VCaP (cell line): ENCODE measurements at regions not wholly inside any gene's neighbourhood (a gene's known extent, or its start where the extent isn't known, plus 50 kb on each side); places are given as distances from the start of the nearest gene placed in this dataset.

Source experiments
- H3K27ac ChIP-seq: fragments of 450-650 bp; 2 replicates; pipeline ENCODE4 v1.5.1; 2017
- TF ChIP-seq, protein P1 (sequence below): fragments of 450-650 bp; conservative IDR thresholded peaks from 2 replicates; pipeline ENCODE4 v1.5.1; 2017; ENCODE audit warnings: mild to moderate bottlenecking, moderate library complexity

DNA sequence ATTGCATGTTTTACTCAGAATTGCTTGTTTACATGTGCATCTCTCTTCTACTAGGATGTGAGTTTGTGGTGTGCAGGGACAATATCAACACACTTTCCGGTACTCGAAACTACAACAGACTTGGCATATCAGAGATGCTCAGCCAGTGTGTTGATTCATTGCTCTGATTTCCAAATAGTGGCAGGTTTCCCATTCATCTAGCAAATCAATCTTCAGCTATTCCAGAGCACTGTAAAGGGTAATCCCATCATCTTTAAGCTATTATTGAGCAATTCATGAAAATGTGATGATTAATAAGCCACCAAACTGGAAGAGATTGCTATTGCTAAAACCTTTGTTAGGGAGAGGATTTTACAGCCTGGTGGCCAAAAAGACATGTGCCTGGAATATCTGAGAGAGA is 574.2 kb upstream of the CPEB2 start:
- TF ChIP-seq, protein P1, sequence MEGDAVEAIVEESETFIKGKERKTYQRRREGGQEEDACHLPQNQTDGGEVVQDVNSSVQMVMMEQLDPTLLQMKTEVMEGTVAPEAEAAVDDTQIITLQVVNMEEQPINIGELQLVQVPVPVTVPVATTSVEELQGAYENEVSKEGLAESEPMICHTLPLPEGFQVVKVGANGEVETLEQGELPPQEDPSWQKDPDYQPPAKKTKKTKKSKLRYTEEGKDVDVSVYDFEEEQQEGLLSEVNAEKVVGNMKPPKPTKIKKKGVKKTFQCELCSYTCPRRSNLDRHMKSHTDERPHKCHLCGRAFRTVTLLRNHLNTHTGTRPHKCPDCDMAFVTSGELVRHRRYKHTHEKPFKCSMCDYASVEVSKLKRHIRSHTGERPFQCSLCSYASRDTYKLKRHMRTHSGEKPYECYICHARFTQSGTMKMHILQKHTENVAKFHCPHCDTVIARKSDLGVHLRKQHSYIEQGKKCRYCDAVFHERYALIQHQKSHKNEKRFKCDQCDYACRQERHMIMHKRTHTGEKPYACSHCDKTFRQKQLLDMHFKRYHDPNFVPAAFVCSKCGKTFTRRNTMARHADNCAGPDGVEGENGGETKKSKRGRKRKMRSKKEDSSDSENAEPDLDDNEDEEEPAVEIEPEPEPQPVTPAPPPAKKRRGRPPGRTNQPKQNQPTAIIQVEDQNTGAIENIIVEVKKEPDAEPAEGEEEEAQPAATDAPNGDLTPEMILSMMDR = no peak
- H3K27ac ChIP-seq = no peak overlapping the region

DNA sequence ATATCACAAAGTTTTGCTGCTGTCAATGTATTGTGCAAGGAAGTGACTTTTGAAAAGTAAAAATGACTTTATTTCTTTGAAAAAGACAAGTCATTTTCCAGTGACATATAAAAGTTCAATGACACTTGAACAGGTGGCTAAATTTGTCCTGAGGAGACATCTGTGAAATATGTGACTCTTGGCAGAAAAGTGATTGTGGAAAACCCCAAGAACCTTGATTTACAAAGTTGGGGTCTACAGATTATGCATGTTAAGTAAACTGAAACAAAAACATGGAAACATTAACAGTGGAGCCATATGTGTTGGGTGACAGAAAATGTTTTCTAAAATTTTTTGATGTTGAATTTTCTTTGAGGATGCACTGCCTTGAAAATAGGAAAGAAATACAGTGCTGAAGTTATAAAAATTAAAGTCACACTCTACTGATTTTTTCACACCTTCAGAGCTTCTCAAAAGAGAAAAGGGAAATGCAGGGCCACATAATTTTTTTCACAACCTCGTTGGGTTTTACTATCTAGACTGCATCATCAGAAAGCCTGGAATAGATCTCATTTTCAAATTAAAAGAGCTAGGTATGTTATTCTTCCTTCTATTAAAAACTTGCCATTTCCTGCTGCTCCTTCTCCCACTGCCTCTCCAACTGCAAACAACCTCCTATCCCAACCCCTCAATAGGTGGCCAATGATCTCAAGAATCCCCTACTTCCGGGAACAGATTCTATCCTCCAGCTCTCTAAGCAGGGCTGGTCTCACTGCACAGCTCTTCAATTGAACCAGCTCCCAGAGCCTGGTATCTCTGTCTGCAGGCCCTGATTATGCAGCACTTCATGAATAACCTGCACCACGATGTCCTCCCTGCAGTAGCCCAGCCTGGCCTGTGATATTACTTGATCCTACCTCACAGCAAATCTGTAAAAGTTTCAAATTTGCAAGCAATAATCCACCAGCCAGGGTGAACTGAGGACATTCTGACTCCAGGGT is 570.8 kb upstream of the CPEB2 start:
- H3K27ac ChIP-seq = no peak overlapping the region

DNA sequence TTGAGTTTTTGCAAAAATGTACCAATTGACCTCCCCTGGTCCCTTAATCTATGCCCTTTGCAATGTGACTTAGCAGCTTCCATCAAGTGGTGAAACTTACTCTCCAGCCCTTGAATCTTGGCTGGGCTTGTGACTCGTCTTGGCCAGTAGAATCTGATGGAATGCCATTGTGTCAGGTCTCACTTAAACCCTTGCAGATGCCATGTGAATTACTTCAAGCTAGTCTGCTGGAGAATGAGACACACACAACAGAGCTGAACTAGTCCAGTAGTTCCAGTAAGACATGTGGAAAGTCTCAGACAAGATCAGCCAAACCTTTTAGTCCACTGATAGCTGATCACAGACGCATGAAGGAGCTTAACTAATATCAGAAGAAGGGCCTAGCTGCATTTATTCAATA is 567.8 kb upstream of the CPEB2 start:
- TF ChIP-seq, protein P1 = no peak
- no peak overlapping the region for H3K27ac ChIP-seq

More for the DNA sequence above, 570.8 kb upstream of the CPEB2 start:
- TF ChIP-seq, protein P1 = no peak

GRCh38 chr4:14434916-14435315 is 567.4 kb upstream of the CPEB2 start:
- TF ChIP-seq, protein P1 = no peak

DNA sequence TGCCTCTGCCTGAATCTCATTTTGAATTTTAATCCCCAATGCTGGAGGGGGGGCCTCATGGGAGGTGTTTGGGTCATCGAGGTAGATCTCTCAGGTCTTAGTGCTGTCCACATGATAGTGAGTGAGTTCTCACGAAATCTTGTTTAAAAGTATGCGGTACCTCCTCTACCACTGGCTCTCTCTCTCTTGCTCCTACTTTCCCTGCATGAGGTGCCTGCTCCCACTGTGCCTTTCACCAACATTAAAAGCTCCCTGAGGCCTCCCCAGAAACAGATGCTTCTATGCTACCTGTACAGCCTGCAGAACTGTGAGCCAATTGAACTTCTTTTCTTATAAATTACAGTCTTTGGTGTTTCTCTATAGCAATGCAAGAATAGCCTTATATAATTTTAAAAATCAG is 560.7 kb upstream of the CPEB2 start:
- TF ChIP-seq, protein P1 = no peak
- H3K27ac ChIP-seq = no peak overlapping the region

More at GRCh38 chr4:14434916-14435315, 567.4 kb upstream of the CPEB2 start:
- H3K27ac ChIP-seq = no peak overlapping the region

DNA sequence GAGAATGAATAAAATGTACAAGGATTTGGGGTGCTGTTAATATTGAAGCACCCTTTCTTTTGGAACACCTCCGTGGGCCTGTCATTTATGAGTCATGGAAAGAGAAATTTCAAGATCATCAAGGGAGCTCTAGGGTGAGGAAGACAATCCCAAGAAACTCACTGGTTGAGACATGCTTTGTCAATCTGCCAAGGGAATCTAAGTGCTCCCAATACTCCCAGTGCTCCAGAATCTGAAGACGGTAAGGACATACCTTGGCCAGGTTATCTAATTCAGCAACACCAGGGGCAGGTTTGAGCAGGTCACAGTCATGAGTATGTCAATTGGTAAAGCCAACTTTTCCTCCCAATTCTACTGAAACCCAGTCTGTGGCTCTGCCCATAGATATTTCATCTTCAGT is 556.4 kb upstream of the CPEB2 start:
- TF ChIP-seq, protein P1 = no peak
- no peak overlapping the region for H3K27ac ChIP-seq

DNA sequence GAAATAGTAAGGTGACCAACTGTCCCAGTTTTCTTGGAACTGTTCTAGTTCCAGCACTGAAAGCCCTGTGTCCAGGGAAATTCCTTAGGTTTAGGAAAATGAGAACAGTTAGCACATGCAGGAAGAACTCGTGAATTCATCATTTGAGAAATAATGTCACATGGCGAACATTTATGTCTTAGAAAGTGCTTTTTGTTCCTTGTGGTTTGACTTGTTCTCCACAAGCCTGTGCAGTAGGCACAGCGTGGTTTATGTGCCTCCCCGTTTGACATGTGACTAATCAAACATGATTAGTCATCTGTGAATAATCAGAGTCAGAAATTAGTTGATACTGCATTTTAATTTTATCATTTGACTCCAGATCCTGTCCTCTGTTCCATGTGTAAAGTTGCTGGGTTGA is 556.0 kb upstream of the CPEB2 start:
- TF ChIP-seq, protein P1 = no peak
- no peak overlapping the region for H3K27ac ChIP-seq
